SK-N-SH treated with all-trans-retinoic acid at 6 μM for 48 hours (cell line): ENCODE measurements at regions not wholly inside any gene's neighbourhood (a gene's known extent, or its start where the extent isn't known, plus 50 kb on each side); places are given as distances from the start of the nearest gene placed in this dataset.

Source experiments
- ZFP30 ChIP-seq: fragments of 450-650 bp; formaldehyde crosslinking; IDR thresholded peaks from 2 replicates; pipeline ENCODE4 v1.5.0; 2022; ENCODE audit warnings: mild to moderate bottlenecking, moderate library complexity
- ZNF565 ChIP-seq: fragments of 450-650 bp; formaldehyde crosslinking; conservative IDR thresholded peaks from 2 replicates; pipeline ENCODE4 v1.5.0; 2020; ENCODE audit warnings: low read depth, mild to moderate bottlenecking, moderate library complexity
- TF ChIP-seq, protein P1 (sequence below): fragments of 250-450 bp; sonication (Bioruptor Pico); IDR thresholded peaks from 2 replicates; pipeline ENCODE4 v1.5.1; 2021; ENCODE audit warnings: mild to moderate bottlenecking, moderate library complexity

DNA sequence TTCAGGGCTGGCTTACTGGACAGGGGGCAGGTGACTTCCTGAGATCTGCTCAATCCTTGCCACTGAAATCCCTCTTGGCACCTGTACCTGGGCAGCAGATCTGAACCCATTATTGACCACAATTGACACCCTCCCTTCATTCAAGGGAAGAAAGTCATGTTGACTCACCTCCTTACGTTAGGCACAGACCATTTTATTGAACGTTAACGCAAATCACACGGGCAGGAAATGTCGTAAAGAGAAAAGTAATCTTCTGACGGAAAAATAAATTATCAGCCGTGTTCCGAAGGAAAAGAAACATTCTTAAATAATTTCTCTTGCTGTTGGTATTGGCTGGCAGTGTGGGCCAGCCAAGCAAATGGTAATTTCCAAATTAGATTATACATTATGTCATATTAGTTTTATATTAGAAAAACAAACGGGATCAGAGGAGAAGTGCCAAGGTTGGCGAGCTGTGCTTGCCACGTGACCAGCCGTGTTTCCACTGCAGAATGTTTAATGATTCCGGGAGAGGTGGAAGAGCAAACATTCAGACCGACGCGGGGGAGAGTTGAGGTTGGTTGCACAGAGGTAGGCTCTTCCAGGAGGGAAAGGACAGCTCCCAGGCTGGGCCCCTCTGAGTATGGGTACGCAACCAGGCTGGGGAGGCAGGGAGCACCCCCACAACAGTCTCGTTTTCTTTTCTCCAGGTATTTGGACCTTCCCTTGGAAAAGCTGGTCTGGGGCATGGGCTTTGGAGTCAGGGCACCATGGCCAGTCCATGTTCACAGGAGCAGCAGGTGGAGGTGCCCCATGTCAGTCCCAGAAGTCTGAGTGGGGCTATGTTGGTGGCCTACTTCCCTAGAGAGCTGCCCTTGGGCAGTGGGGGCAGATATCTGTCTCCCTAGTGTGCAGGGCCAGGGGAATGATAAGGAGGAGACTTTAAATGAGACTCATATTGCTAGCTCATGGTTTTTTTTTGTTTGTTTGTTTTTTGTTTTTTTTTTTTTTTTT, 121.1 kb downstream of the FOXD2 start:
- no peak for TF ChIP-seq ZNF565 (CRISPR knock-in tag)
- TF ChIP-seq, protein P1, sequence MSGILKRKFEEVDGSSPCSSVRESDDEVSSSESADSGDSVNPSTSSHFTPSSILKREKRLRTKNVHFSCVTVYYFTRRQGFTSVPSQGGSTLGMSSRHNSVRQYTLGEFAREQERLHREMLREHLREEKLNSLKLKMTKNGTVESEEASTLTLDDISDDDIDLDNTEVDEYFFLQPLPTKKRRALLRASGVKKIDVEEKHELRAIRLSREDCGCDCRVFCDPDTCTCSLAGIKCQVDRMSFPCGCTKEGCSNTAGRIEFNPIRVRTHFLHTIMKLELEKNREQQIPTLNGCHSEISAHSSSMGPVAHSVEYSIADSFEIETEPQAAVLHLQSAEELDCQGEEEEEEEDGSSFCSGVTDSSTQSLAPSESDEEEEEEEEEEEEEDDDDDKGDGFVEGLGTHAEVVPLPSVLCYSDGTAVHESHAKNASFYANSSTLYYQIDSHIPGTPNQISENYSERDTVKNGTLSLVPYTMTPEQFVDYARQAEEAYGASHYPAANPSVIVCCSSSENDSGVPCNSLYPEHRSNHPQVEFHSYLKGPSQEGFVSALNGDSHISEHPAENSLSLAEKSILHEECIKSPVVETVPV (CRISPR knock-in tag), result no peak
- TF ChIP-seq ZFP30 (CRISPR knock-in tag), result no peak
